GM23338 (cell line): ENCODE measurements at regions not wholly inside any gene's neighbourhood (a gene's known extent, or its start where the extent isn't known, plus 50 kb on each side); places are given as distances from the start of the nearest gene placed in this dataset.

Experiments used
- EZH2 ChIP-seq: fragments of 200-600 bp; sonication (generic); IDR thresholded peaks from one replicate; pipeline ENCODE4 v1.8.0; 2017; ENCODE audit warnings: antibody characterized with exemption, mild to moderate bottlenecking, low read depth; ENCODE audit not compliant: unreplicated experiment
- JUNB ChIP-seq: IDR thresholded peaks from one replicate; pipeline ENCODE4 v1.6.1; 2016; ENCODE audit warnings: antibody characterized with exemption; ENCODE audit not compliant: unreplicated experiment
- ZNF114 ChIP-seq: fragments of 250-450 bp; sonication (Bioruptor Pico); IDR thresholded peaks from 2 replicates; pipeline ENCODE4 v1.5.0; 2020; ENCODE audit warnings: mild to moderate bottlenecking, moderate library complexity
- TF ChIP-seq, protein P1 (sequence below): fragments of 250-450 bp; sonication (Bioruptor Pico); IDR thresholded peaks from 2 replicates; pipeline ENCODE4 v1.5.0; 2020; ENCODE audit warnings: mild to moderate bottlenecking, moderate library complexity
- TF ChIP-seq, protein P2 (sequence below): IDR thresholded peaks from one replicate; pipeline ENCODE4 v1.6.1; 2018; ENCODE audit warnings: antibody characterized with exemption; ENCODE audit not compliant: unreplicated experiment
- TF ChIP-seq, protein P3 (sequence below): IDR thresholded peaks from 2 replicates; pipeline ENCODE4 v1.6.1; 2016; ENCODE audit warnings: antibody characterized with exemption

DNA sequence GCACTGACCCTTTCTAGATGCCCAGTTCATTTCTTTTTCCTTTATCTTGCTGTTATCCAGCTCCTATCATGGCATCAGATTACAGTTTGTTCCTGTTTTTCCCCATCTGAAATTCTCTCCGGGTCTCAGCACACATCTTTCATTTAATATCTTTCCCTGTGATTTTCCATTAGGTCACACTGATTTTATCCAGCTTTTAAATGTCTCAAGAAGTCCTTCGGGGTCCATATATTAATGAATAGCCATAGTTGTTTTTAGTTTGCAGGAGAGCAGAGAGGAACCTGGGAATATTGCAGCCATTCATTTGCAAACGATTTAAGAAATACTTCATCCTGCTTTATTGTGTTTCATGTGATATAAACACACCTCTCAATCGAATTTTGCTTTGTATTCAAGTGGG is 374.2 kb downstream of the TDRD15 start (continued):
- TF ChIP-seq, protein P1, sequence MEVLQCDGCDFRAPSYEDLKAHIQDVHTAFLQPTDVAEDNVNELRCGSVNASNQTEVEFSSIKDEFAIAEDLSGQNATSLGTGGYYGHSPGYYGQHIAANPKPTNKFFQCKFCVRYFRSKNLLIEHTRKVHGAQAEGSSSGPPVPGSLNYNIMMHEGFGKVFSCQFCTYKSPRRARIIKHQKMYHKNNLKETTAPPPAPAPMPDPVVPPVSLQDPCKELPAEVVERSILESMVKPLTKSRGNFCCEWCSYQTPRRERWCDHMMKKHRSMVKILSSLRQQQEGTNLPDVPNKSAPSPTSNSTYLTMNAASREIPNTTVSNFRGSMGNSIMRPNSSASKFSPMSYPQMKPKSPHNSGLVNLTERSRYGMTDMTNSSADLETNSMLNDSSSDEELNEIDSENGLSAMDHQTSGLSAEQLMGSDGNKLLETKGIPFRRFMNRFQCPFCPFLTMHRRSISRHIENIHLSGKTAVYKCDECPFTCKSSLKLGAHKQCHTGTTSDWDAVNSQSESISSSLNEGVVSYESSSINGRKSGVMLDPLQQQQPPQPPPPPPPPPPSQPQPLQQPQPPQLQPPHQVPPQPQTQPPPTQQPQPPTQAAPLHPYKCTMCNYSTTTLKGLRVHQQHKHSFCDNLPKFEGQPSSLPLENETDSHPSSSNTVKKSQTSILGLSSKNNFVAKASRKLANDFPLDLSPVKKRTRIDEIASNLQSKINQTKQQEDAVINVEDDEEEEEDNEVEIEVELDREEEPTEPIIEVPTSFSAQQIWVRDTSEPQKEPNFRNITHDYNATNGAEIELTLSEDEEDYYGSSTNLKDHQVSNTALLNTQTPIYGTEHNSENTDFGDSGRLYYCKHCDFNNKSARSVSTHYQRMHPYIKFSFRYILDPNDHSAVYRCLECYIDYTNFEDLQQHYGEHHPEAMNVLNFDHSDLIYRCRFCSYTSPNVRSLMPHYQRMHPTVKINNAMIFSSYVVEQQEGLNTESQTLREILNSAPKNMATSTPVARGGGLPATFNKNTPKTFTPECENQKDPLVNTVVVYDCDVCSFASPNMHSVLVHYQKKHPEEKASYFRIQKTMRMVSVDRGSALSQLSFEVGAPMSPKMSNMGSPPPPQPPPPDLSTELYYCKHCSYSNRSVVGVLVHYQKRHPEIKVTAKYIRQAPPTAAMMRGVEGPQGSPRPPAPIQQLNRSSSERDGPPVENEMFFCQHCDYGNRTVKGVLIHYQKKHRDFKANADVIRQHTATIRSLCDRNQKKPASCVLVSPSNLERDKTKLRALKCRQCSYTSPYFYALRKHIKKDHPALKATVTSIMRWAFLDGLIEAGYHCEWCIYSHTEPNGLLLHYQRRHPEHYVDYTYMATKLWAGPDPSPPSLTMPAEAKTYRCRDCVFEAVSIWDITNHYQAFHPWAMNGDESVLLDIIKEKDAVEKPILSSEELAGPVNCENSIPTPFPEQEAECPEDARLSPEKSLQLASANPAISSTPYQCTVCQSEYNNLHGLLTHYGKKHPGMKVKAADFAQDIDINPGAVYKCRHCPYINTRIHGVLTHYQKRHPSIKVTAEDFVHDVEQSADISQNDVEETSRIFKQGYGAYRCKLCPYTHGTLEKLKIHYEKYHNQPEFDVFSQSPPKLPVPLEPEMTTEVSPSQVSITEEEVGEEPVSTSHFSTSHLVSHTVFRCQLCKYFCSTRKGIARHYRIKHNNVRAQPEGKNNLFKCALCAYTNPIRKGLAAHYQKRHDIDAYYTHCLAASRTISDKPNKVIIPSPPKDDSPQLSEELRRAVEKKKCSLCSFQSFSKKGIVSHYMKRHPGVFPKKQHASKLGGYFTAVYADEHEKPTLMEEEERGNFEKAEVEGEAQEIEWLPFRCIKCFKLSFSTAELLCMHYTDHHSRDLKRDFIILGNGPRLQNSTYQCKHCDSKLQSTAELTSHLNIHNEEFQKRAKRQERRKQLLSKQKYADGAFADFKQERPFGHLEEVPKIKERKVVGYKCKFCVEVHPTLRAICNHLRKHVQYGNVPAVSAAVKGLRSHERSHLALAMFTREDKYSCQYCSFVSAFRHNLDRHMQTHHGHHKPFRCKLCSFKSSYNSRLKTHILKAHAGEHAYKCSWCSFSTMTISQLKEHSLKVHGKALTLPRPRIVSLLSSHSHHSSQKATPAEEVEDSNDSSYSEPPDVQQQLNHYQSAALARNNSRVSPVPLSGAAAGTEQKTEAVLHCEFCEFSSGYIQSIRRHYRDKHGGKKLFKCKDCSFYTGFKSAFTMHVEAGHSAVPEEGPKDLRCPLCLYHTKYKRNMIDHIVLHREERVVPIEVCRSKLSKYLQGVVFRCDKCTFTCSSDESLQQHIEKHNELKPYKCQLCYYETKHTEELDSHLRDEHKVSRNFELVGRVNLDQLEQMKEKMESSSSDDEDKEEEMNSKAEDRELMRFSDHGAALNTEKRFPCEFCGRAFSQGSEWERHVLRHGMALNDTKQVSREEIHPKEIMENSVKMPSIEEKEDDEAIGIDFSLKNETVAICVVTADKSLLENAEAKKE, result no peak
- TF ChIP-seq, protein P2, sequence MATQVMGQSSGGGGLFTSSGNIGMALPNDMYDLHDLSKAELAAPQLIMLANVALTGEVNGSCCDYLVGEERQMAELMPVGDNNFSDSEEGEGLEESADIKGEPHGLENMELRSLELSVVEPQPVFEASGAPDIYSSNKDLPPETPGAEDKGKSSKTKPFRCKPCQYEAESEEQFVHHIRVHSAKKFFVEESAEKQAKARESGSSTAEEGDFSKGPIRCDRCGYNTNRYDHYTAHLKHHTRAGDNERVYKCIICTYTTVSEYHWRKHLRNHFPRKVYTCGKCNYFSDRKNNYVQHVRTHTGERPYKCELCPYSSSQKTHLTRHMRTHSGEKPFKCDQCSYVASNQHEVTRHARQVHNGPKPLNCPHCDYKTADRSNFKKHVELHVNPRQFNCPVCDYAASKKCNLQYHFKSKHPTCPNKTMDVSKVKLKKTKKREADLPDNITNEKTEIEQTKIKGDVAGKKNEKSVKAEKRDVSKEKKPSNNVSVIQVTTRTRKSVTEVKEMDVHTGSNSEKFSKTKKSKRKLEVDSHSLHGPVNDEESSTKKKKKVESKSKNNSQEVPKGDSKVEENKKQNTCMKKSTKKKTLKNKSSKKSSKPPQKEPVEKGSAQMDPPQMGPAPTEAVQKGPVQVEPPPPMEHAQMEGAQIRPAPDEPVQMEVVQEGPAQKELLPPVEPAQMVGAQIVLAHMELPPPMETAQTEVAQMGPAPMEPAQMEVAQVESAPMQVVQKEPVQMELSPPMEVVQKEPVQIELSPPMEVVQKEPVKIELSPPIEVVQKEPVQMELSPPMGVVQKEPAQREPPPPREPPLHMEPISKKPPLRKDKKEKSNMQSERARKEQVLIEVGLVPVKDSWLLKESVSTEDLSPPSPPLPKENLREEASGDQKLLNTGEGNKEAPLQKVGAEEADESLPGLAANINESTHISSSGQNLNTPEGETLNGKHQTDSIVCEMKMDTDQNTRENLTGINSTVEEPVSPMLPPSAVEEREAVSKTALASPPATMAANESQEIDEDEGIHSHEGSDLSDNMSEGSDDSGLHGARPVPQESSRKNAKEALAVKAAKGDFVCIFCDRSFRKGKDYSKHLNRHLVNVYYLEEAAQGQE, result no peak
- TF ChIP-seq JUNB (no peak), EZH2 (no peak), ZNF114 (no peak)
- TF ChIP-seq, protein P3, sequence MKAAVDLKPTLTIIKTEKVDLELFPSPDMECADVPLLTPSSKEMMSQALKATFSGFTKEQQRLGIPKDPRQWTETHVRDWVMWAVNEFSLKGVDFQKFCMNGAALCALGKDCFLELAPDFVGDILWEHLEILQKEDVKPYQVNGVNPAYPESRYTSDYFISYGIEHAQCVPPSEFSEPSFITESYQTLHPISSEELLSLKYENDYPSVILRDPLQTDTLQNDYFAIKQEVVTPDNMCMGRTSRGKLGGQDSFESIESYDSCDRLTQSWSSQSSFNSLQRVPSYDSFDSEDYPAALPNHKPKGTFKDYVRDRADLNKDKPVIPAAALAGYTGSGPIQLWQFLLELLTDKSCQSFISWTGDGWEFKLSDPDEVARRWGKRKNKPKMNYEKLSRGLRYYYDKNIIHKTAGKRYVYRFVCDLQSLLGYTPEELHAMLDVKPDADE, result no peak
